ENCODE measurements at regions not wholly inside any gene's neighbourhood (a gene's known extent, or its start where the extent isn't known, plus 50 kb on each side); places are given as distances from the start of the nearest gene placed in this dataset.
"Not testable (repeated sequence)": the region's sequence is repeated elsewhere in the genome, so short reads cannot be mapped to it uniquely, and the experiment has no call there.

DNA sequence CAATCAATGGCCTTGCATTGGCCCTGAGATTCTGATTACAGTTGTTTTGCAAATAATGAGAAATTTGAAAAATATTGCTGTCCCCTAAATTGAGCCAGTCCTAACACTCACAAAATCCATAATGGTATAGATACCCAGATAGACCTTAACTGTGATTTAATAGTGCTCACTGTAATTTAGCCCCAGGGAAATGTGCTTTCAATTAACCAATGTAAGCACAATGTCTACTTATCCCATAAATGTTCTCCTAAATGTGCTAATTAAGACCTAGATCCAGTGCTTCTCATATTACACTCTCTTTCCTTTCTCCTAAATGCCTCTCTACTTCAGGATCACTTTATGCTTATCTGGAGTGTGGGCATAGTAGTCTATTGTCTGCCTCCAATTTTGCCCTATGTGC lies 417.8 kb upstream of the CCL2 start:
- DNase-seq (ENCODE audit: low spot score), result no peak

DNA sequence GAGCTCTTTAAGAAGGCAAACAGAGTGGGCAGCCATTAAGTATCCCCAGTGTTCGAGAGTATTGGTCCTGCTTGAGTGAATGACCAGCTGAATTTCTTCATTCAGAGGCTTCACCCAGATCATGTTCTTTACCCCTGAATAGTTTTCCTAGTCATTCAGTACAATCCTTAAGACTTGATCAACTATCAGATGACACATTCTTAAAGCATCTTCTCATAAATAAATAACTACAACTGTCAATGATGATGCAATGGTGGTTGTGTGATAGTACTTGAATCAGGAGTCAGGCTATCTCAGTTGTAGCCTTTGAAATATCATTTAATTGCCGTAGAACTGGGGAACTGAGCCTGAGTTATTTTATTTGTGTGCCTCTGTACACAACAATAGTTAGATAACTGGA lies 416.8 kb upstream of the CCL2 start:
- DNase-seq (ENCODE audit: low spot score), result no peak

DNA sequence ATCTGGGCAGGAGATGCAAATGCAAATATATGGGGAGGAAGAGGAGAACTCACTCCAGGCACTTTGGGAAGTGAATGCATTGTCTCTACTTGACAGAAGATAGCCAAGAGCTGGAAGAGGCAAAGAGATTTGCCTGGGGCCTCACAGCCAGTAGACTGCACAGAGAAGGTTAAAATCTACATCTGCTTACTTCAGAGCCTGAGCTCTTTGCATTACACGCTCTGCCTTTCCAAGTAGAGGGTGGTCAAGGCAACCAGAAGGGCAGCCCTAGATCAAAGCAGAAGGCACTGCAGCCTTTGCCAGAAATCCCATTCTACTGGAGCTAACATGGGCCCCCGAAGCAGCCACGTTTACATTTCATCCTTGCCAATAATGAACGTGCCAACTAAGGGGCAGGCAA lies 407.2 kb upstream of the CCL2 start:
- no peak for DNase-seq (ENCODE audit: low spot score)

DNA sequence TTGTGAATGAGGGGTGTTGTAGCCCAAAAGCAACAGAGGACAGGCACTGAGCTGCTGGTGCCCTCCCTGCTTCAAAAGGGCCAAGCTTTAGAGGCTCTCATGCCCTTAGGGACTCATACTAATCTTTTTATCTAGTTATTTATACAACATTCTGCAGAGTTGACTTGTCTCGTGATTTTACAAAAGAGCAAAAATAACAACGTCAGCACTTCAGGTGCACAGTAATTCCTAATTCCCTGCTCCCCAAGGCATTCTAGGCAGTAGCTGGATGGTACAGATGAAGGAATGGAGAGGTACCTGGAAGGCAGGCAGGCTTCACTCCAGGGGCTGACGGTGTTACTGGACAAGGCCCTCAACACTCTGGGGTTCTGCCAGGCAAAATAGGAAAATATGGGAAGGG lies 406.7 kb upstream of the CCL2 start:
- DNase-seq (ENCODE audit: low spot score), result no peak

DNA sequence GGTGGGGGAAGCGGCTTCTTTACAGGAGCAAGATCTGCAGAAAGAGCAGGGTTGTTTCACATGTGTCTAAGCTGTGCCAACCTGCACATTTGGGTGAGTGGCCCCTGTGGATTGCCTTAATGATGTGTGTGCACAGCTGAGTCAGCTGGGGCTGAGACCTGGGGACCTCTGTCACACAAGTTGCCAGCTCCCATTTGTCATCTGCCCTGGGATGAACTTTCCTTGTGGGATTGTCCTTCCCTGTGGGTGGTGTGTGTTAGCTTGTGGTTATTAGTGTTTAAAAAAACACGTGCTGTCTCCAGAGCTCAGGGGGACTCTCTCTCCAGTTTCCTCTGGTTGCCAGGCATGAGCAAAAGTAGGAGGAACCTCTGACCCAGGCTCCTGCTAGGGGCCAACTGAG lies 400.5 kb upstream of the CCL2 start:
- DNase-seq (ENCODE audit: low spot score), result no peak

DNA sequence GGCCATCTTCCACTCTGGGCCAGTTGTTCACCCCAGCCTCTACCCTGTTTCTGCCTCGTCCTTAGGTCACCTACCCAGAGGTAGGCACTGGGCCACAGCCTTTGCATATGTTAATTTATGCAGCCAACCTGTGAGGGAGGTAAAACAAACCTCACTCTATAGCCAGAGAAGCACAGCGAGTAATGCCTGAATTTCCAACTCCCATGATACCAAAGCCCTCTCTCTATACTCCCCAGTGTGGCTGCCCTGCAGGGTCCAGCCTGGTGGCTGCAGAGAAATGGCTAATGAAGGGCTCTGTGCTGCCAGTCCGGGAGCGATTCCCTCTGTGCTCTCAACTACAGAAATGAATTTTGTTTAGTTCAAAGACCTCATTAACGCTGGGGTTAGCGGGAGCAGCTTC lies 397.0 kb upstream of the CCL2 start:
- no peak for DNase-seq (ENCODE audit: low spot score)

DNA sequence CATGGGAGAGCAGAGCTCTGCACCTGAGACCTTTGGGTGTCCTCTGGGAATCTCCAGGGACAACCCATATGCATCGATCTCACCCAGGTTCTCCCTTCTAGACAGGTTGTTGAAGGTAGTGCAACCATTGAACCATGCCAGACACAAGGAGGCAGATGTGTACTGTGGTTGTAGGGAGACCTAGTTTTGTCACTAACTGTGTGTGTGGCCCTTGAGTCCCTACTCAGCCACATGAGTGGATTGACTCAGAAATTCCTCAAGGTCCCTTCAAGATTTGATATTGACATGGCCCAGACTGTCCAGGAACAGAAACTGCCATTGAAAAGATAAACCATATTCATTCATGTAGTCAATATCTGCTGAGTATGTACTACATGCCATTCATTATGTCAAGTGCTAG lies 396.4 kb upstream of the CCL2 start:
- no peak for DNase-seq (ENCODE audit: low spot score)

DNA sequence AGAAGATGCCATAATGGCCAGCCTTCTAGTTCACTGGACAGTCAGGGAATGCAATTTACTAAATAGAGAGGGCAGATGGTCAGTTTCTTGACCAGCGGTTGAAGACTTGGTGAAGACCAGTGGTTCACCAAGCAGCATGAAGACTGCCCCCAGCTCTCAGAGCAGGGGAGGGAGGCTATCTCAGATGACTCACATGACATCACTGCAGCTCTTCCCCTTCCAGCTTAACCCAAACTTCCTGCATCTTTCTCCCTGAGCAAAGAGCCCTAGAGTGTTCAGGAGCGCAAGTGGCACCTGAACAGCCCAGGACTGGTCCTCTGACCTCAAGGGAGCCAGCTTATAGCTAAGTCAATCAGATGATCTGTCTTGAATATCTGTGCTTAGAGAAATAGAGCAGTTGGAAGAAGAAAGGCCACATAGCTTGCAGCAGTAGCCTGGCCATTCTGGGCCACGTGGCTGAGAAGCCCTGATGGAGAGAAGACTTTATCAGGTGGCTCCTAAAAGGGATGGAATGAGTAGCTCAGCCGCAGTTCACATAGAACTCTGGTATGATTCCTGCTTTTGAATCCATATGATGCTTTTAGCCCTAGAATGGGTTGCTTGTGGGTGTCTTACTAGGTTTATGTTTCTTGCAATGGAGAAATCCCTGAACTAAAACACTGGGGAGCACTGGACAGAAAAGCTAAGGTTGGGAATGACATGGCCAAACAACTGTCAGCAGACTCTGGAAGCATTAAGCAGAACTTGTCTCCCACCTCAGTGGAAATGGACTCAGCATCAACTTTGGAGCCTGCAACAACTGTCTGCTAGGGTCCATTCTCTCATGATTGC lies 392.1 kb upstream of the CCL2 start:
- DNase-seq (ENCODE audit: low spot score), result no peak

DNA sequence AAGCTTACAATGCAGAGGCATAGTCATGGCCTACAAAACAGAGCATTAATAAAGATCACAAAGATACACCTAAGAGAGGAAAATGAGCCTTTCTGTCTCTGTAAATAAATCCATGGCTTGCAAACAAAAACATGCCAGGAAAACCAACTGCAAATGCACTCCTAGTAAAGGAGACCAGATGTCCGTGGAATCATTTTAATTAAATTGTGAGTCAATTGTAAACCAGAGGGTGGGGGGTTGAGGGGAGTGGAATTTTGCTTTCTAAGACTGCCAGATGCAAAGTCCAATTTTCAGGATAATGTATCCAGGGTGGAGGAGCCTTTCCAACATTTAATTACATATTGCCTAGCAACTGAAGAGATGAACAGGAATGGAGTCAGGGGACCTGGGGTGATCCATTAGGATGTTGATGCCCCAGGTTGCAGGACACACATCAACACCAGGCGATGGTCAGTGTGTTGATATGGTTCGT lies 390.3 kb upstream of the CCL2 start:
- DNase-seq (ENCODE audit: low spot score), result no peak

DNA sequence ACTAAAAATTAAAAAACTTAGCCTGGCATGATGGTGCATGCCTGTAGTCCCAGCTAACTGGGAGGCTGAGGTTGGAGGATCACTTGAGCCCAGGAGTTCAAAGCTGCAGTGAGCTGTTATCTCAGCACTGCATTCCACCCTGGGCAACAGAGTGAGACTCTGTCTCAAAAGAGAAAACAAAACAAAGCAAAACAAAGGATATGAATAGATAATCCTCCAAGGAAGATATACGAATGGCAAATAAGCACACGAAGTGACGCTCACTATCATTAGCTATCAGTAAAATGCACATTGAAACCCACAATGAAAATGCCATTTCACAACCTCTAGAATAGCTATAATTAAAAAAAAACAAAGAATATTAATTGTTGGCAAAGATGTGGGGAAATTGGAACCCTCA lies 386.2 kb upstream of the CCL2 start:
- DNase-seq (ENCODE audit: low spot score), result no peak

DNA sequence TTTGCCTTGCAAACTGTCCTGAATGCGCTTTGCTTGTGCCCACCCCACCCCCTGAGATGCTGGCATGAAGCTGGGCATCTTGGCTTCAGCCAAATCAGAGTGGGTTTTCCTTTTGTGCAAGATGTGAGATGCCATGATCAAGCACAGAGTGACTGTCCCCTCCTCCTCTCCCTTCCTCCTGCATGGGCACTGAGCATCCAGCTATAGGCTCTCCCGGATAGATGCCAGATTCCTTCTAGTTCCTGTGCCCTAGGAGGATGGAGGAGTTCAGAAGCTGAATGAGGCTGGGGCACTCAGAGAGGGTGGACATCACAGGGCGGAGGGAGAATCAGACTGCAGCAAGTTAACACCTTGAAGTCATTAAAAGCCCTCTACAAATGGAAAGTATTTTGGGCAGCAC lies 384.1 kb upstream of the CCL2 start:
- no peak for DNase-seq (ENCODE audit: low spot score)

DNA sequence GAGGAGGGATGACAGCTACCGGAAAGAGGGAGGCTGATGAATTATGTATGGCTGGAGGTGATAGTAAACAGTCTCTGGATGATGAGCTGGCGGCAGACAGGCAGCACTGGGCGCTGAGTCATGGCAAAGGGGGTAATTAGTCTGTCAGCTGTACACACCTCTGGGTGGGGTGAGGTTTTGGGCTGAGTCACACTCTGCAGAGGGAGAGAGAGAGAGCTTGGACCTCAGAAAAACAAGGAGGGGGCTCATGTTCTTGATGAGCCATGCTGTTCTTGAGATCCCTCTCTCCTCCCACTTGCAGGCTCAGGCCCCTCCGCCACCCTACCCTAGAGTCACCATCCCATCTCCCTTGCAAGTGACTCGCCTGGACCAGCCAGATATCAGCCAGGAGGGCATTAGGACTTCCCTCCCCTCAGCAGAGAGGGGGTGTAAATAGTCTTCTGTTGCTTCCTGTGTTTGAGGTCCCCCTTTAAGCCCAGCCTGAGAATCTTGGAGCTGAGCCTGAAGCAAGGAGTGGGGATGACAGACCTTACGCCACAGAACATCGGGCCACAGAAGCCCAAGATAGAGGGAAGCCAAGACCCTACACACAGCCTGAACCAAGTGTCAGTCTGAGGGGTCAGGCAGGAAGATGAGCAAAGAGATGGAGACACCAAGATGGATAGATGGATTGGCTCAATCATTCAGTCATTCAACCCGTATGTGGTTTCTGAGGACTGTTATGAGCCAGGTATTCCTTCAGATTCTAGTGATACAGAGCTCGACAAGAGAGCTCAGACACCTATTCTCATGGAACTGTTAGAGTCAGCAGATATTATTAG lies 383.2 kb upstream of the CCL2 start:
- DNase-seq (ENCODE audit: low spot score), result no peak

DNA sequence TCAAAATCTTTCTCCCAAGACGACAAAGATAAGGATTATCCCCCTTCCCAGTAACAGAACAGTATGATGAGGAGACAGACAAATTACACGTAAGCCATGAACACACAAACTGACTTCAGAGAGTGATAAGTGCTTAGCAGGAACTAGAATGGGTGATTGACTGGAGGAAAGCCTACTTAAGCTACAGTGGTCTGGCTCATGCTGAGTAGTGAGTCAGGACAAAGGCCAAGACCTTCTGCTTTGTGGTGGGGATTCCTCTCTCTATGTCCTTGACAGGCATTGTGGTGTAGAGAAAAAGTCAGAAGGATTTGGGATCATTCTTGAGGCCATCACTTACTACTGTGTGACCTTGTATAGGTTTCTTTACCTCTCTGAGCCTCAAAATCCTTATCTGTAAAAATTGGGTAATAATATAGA lies 381.9 kb upstream of the CCL2 start:
- DNase-seq (ENCODE audit: low spot score), result no peak

DNA sequence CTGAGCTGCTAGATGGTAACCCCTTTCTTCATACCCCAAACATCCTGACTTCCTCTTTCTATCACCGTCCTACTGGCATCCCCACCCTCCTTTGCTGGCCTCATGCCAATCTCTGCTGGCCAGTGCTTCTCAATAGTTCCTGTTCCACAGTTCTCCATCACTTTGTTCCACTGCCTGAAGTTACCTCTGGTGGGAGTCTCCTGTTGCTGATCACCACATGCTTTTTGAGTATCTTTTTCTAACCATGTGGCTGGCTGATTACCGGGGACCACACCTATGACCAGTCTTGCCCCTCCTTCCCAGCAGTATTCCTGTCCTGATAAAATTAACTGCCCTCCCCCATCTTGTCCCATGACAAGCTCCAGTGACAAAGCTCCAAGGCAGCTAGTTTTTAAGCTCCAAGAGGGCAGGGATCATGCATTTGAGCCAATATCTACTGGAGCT lies 380.4 kb upstream of the CCL2 start:
- no peak for DNase-seq (ENCODE audit: low spot score)

DNA sequence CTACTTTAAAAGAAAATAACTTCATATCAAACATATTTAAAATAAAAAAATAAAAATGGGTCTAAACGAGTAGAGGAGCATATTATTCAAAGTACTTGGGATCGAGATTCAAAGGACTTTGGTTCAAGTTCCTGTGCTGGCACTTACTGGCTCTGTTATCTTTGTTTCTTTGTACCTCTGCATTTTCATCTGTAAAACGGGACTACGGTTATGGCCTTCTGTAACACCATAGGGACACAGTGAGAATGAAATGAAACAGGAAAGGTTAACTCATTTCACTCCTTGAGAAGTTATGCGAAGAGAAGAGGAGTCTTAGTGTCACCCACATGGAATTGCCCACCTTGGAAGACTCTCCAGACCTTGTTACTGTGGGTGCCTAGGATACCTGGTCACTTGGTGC lies 379.1 kb upstream of the CCL2 start:
- DNase-seq (ENCODE audit: low spot score), result no peak

DNA sequence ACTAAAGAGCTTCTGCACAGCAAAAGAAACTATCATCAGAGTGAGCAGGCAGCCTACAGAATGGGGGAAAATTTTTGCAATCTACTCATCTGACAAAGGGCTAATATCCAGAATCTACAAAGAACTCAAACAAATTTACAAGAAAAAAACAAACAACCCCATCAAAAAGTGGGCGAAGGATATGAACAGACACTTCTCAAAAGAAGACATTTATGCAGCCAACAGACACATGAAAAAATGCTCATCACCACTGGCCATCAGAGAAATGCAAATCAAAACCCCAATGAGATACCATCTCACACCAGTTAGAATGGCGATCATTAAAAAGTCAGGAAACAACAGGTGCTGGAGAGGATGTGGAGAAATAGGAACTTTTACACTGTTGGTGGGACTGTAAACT lies 372.8 kb upstream of the CCL2 start:
- not testable (repeated sequence) for DNase-seq (ENCODE audit: low spot score)

DNA sequence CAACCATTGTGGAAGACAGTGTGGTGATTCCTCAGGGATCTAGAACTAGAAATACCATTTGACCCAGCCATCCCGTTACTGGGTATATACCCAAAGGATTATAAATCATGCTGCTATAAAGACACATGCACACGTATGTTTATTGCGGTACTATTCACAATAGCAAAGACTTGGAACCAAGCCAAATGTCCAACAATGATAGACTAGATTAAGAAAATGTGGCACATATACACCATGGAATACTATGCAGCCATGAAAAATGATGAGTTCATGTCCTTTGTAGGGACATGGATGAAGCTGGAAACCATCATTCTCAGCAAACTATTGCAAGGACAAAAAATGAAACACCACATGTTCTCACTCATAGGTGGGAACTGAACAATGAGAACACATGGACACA lies 372.4 kb upstream of the CCL2 start:
- DNase-seq (ENCODE audit: low spot score), result not testable (repeated sequence)

DNA sequence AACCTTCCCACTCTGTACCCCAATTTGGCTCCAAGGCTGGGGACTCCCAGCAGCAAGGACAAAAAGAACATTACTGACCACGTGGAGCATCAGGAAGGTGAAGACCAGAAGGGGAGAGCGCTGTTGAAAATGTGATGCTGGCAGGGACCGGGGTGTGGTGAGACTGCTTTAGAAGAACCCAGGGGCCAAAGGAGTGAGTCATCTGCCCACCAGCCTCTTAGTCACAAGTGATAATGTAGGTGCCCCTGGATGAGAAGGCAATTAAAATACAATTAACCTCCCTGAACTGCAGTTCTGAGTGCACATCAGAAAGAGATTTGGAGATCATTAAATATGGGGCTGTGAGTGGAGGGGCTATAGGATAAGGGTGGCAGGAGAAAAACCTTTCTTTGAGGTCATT lies 366.6 kb upstream of the CCL2 start:
- DNase-seq (ENCODE audit: low spot score), result no peak

DNA sequence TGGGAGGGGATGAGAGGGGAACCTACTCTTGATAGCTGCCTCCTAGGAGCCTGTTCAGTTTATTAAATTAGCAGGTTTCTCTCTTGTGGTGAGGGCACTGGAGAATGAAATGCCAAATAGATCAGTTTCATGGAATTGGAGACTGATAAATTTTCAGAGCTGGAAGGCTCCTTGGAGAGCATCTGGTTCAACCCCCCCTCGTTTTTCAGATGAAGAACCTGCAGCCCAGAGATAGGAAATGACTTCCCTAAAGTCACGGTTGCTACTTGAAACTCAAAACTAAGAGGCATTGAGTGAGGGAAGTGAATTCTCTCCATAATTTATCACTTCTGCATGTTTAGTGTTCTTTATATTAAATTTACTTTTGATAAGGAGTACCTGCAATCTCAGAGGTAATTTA lies 366.0 kb upstream of the CCL2 start:
- DNase-seq (ENCODE audit: low spot score), result no peak

DNA sequence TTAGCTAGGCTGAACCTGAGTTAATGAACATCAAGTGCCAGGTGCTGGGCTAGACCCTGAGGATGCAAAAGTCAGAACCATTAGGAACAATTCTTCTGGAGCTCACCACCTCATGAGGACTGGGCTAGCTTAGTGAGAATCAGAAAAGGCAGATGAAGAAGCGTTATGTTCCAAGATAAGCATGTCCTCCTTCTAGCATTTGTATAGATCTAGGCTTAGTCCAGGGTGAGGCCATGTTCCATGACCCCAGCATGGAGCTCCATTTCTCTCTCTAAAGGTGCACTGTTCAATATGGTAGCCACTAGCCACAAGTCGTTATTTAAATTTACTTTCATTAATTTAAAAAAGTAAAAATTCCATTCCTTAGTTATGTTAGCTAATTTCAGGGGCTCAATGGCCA lies 365.3 kb upstream of the CCL2 start:
- DNase-seq (ENCODE audit: low spot score), result no peak

DNA sequence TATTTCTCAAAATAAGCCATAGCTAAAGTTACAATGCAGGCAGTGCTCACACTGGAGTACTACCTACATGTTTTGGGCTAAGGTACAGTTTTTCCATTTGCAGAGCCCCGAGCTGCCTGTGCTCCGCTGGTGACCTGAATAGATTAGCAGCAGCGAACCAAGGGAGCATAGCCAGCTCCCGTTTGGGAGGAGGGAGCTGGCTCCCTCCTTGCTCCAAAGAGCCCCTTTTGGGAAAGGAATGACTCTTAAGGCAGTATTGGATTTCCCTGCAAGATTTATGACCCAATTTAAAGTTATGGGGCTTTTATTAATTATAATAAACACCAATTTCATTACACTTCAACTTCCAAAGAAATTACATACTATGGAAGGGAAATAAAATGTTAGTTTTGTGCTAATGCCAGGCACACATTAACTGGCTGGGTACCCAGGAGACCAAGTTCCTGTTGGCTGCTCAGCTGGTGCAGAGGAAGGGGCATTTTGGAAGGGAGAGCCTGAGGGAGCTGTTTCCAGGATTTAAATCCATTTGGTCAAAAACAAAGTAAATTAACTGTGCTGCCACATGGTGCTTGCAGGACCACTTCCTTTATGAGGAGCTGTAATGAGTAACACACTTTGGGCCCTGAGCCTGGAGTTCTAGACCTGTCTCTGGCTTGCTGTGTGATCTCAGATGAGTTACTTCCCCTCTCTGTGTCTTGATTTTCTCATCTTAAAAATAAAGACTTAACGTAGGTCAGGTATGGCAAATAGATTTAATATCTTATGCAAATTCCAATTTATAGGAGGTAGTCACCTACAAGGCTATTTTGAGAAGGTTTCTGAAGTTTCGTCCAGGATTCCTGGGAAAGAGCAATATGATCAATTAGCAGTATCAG lies 362.1 kb upstream of the CCL2 start:
- no peak for DNase-seq (ENCODE audit: low spot score)

DNA sequence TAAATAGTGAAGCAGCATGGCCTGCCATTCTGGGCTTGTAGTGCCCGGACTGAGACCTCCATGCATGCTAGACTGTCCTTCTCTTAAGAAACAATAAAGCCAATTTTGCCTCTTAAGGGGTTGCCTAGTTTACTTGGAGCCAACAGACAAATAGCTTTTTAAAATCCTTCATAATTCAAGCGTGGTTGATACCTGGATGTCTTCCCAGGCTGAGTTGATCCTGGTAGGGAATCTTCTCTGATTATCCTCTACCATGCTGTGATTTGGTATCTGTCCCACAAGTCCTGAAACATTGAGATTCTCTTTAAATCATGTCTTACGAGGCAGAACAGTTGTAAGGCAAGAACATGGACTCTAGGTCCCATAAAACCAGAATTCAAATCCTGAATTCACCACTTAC lies 359.6 kb upstream of the CCL2 start:
- DNase-seq (ENCODE audit: low spot score), result no peak

All from COLO829 (cell line).